Neural progenitor cell (in vitro differentiated cells): ENCODE measurements at regions not wholly inside any gene's neighbourhood (a gene's known extent, or its start where the extent isn't known, plus 50 kb on each side); places are given as distances from the start of the nearest gene placed in this dataset.

Source experiments
- DNase-seq: peaks from one replicate; pipeline ENCODE4 v3.0.0-alpha.2; 2016; ENCODE audit warnings: low spot score
- H2AFZ ChIP-seq: fragments of 200-600 bp; sonication (generic); replicated peaks from 2 replicates; pipeline ENCODE4 v1.6.1; 2016; ENCODE audit warnings: antibody characterized with exemption
- H3F3A ChIP-seq: fragments of 200-600 bp; sonication (generic); 2 replicates; pipeline ENCODE4 v1.6.1; 2016; ENCODE audit warnings: antibody characterized with exemption, low read depth
- H3K27ac ChIP-seq: fragments of 200-600 bp; sonication (generic); 2 replicates; pipeline ENCODE4 v1.5.1; 2016; ENCODE audit warnings: mild to moderate bottlenecking
- H3K27me3 ChIP-seq: fragments of 200-600 bp; sonication (generic); 2 replicates; pipeline ENCODE4 v1.6.1; 2016; ENCODE audit warnings: mild to moderate bottlenecking, moderate library complexity
- H3K36me3 ChIP-seq: fragments of 200-600 bp; sonication (generic); 2 replicates; pipeline ENCODE4 v1.5.1; 2016
- H3K4me1 ChIP-seq: fragments of 200-600 bp; sonication (generic); 2 replicates; pipeline ENCODE4 v1.6.1; 2016; ENCODE audit warnings: mixed run types
- H3K4me2 ChIP-seq: fragments of 200-600 bp; sonication (generic); 2 replicates; pipeline ENCODE4 v1.6.1; 2016
- H3K4me3 ChIP-seq: fragments of 200-600 bp; sonication (generic); 2 replicates; pipeline ENCODE4 v1.5.1; 2016
- H3K79me2 ChIP-seq: fragments of 200-600 bp; sonication (generic); 2 replicates; pipeline ENCODE4 v1.6.1; 2016; ENCODE audit warnings: low read depth
- H3K9ac ChIP-seq: fragments of 200-600 bp; sonication (generic); 2 replicates; pipeline ENCODE4 v1.6.1; 2016
- H3K9me3 ChIP-seq: fragments of 200-600 bp; sonication (generic); 2 replicates; pipeline ENCODE4 v1.5.1; 2016; ENCODE audit warnings: low read depth
- H4K20me1 ChIP-seq: fragments of 200-600 bp; sonication (generic); 2 replicates; pipeline ENCODE4 v1.6.1; 2016; ENCODE audit warnings: low read depth
- H3K27ac Mint-ChIP-seq: 3 replicates; pipeline ENCODE4 v1.8.0; 2021; ENCODE audit warnings: mixed read lengths
- H3K27me3 Mint-ChIP-seq: 2 replicates; pipeline ENCODE4 v1.8.0; 2022; ENCODE audit warnings: low read depth, mild to moderate bottlenecking, inconsistent platforms, moderate library complexity, mixed read lengths; ENCODE audit not compliant: insufficient read depth
- H3K36me3 Mint-ChIP-seq: 3 replicates; pipeline ENCODE4 v1.8.0; 2021; ENCODE audit warnings: mixed read lengths
- H3K4me1 Mint-ChIP-seq: 3 replicates; pipeline ENCODE4 v1.8.0; 2021; ENCODE audit warnings: mixed read lengths
- H3K4me3 Mint-ChIP-seq: 3 replicates; pipeline ENCODE4 v1.8.0; 2021; ENCODE audit warnings: mild to moderate bottlenecking, moderate library complexity, mixed read lengths
- H3K9me3 Mint-ChIP-seq: 3 replicates; pipeline ENCODE4 v1.8.0; 2020; ENCODE audit warnings: mixed read lengths
- EZH2 ChIP-seq: fragments of 200-600 bp; sonication (generic); IDR thresholded peaks from 2 replicates; pipeline ENCODE4 v1.6.1; 2017; ENCODE audit warnings: antibody characterized with exemption, mild to moderate bottlenecking, moderate library complexity
- EZH2phosphoT487 ChIP-seq: fragments of 200-600 bp; sonication (generic); IDR thresholded peaks from 2 replicates; pipeline ENCODE4 v1.6.1; 2017; ENCODE audit warnings: antibody characterized with exemption
- TF ChIP-seq, protein P1 (sequence below): fragments of 200-600 bp; sonication (generic); IDR thresholded peaks from 2 replicates; pipeline ENCODE4 v1.5.1; 2017; ENCODE audit warnings: antibody characterized with exemption, mild to moderate bottlenecking

DNA sequence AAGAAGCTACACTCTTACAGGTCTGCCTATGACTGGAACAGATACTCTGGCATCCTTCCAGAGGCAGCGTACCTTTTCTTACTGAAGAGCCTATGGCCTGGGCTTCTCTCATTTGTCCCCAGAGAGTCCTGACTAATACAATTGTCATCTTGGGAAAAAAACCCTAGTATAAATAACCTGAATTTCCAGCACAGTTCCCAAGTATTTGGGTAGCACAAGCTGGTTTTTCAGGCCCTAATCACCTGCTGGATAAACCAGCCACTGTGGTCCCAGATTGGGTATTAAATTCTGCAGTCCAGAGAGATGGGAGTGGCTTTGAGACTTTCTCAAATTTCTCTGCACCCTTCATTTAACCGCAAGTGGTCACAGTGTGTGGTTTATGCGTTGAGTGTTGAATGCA lies 186.8 kb upstream of the NEBL start:
- Mint-ChIP-seq H3K27ac (no peak overlapping the region), H3K36me3 (peaks cover 11% of the 10 kb centered on the region), H3K27me3 (peaks cover 3% of the 10 kb centered on the region), H3K9me3 (peaks cover 10% of the 10 kb centered on the region), H3K4me1 (peaks cover 47% of the 10 kb centered on the region), H3K4me3 (no peak overlapping the region)
- Histone ChIP-seq H2AFZ (no peak overlapping the region), H3K79me2 (peaks cover 64% of the 10 kb centered on the region), H3K27me3 (no peaks in the 10 kb centered on the region), H3K9ac (no peak overlapping the region), H3K27ac (no peak overlapping the region), H3K4me1 (peaks cover 13% of the 10 kb centered on the region), H4K20me1 (no peaks in the 10 kb centered on the region), H3K9me3 (no peaks in the 10 kb centered on the region), H3F3A (peaks cover 12% of the 10 kb centered on the region), H3K36me3 (no peaks in the 10 kb centered on the region), H3K4me2 (no peak overlapping the region), H3K4me3 (no peak overlapping the region)
- TF ChIP-seq EZH2 (no peak), EZH2phosphoT487 (no peak)
- TF ChIP-seq, protein P1, sequence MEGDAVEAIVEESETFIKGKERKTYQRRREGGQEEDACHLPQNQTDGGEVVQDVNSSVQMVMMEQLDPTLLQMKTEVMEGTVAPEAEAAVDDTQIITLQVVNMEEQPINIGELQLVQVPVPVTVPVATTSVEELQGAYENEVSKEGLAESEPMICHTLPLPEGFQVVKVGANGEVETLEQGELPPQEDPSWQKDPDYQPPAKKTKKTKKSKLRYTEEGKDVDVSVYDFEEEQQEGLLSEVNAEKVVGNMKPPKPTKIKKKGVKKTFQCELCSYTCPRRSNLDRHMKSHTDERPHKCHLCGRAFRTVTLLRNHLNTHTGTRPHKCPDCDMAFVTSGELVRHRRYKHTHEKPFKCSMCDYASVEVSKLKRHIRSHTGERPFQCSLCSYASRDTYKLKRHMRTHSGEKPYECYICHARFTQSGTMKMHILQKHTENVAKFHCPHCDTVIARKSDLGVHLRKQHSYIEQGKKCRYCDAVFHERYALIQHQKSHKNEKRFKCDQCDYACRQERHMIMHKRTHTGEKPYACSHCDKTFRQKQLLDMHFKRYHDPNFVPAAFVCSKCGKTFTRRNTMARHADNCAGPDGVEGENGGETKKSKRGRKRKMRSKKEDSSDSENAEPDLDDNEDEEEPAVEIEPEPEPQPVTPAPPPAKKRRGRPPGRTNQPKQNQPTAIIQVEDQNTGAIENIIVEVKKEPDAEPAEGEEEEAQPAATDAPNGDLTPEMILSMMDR: no peak
- no peak for DNase-seq

DNA sequence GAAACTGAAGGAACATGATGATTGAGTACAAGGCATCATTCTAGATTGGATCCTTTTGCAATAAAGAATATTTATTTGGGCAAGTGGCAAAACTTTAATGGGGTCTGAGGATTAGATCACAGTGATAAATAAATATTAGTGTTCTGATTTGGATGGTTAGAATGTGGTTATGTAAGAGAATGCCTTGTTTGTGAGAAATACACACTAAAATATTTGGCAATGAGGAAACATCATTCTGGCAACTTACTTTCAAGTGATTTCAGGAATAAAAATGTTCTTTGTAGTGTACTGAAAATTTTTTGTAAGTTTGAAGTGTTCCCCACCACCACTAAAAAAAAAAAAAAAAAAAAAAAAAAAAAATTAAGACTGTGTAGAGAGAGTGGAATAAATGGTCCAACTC lies 185.1 kb upstream of the NEBL start:
- peaks cover 39% of the 10 kb centered on the region for H3K4me1 Mint-ChIP-seq
- no peak overlapping the region for H3K9ac ChIP-seq

DNA sequence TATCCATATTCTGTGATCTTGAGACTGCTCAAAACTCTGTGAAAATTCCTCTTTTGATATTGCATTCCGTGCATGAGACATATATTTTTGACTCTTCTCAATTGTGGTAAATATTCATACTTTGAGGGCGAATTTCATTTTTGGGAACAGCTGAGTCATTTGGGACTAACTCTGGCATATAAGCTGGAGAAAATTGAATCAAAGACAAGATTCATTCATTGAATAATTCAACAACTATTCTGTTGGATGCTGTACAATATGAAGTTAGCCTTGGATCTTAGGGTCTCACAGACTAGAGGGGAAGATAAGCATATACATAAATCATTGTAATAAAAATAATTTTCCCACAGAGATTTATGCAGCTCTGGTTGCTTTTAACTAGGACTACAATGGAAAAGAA lies 183.2 kb upstream of the NEBL start:
- Mint-ChIP-seq H3K4me1 (peaks cover 31% of the 10 kb centered on the region), H3K27ac (no peak overlapping the region), H3K4me3 (no peak overlapping the region), H3K9me3 (no peaks in the 10 kb centered on the region), H3K27me3 (peaks cover 3% of the 10 kb centered on the region), H3K36me3 (peaks cover 2% of the 10 kb centered on the region)
- no peaks in the 10 kb centered on the region for H4K20me1 ChIP-seq
- no peak overlapping the region for H3K27ac ChIP-seq
- no peak overlapping the region for H3K4me2 ChIP-seq
- peaks cover 12% of the 10 kb centered on the region for H3F3A ChIP-seq
- H3K9me3 ChIP-seq: no peaks in the 10 kb centered on the region
- peaks cover 77% of the 10 kb centered on the region for H3K79me2 ChIP-seq
- H3K4me1 ChIP-seq: peaks cover 13% of the 10 kb centered on the region
- H3K27me3 ChIP-seq: no peaks in the 10 kb centered on the region
- no peak overlapping the region for H3K9ac ChIP-seq
- no peak overlapping the region for H3K4me3 ChIP-seq
- TF ChIP-seq EZH2: no peak
- TF ChIP-seq, protein P1: no peak
- no peak for TF ChIP-seq EZH2phosphoT487
- no peak overlapping the region for H2AFZ ChIP-seq
- no peaks in the 10 kb centered on the region for H3K36me3 ChIP-seq
- DNase-seq: no peak

More for the DNA sequence above, 185.1 kb upstream of the NEBL start:
- no peak for DNase-seq
- H3K79me2 ChIP-seq: peaks cover 74% of the 10 kb centered on the region
- Mint-ChIP-seq H3K36me3 (peaks cover 5% of the 10 kb centered on the region), H3K9me3 (peaks cover 5% of the 10 kb centered on the region), H3K27me3 (peaks cover 3% of the 10 kb centered on the region), H3K27ac (no peak overlapping the region), H3K4me3 (no peak overlapping the region)
- H2AFZ ChIP-seq: no peak overlapping the region
- H3K4me1 ChIP-seq: peaks cover 14% of the 10 kb centered on the region
- no peaks in the 10 kb centered on the region for H3K27me3 ChIP-seq
- H3K4me3 ChIP-seq: no peak overlapping the region
- peaks cover 12% of the 10 kb centered on the region for H3F3A ChIP-seq
- H3K4me2 ChIP-seq: no peak overlapping the region
- H3K9me3 ChIP-seq: no peaks in the 10 kb centered on the region
- no peaks in the 10 kb centered on the region for H3K36me3 ChIP-seq
- no peak overlapping the region for H3K27ac ChIP-seq
- no peaks in the 10 kb centered on the region for H4K20me1 ChIP-seq
- TF ChIP-seq, protein P1: no peak
- TF ChIP-seq EZH2phosphoT487 (no peak), EZH2 (no peak)

DNA sequence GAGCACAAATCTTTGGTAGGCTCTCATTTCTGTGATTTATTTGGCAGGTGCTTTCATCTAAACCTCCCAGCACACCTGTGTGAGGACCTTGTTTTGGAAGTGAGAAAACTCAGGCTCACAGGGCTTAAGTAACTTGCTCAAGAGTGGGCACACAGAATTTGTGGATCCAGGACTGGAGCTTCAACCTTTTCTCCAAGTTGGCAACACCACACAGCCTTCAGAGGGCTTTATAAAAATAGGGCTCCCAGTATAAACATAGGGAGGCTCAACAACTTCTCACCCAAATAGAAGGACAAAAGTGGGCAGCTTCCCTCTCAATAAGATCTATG lies 182.2 kb upstream of the NEBL start:
- no peak overlapping the region for H3K27ac ChIP-seq
- H3K36me3 ChIP-seq: no peaks in the 10 kb centered on the region
- H3K9me3 ChIP-seq: no peaks in the 10 kb centered on the region
- no peak overlapping the region for H3K9ac ChIP-seq
- peaks cover 80% of the 10 kb centered on the region for H3K79me2 ChIP-seq
- Mint-ChIP-seq H3K27ac (no peak overlapping the region), H3K4me1 (peaks cover 23% of the 10 kb centered on the region), H3K4me3 (no peak overlapping the region), H3K9me3 (no peaks in the 10 kb centered on the region), H3K36me3 (peaks cover 2% of the 10 kb centered on the region), H3K27me3 (peaks cover 3% of the 10 kb centered on the region)
- no peak for TF ChIP-seq EZH2phosphoT487
- TF ChIP-seq, protein P1: no peak
- TF ChIP-seq EZH2: no peak
- DNase-seq: no peak
- peaks cover 9% of the 10 kb centered on the region for H3F3A ChIP-seq
- no peak overlapping the region for H3K4me3 ChIP-seq
- peaks cover 7% of the 10 kb centered on the region for H3K4me1 ChIP-seq
- no peak overlapping the region for H3K4me2 ChIP-seq
- H3K27me3 ChIP-seq: no peaks in the 10 kb centered on the region
- no peak overlapping the region for H2AFZ ChIP-seq
- no peaks in the 10 kb centered on the region for H4K20me1 ChIP-seq
